BJ (cell line): ENCODE measurements at regions not wholly inside any gene's neighbourhood (a gene's known extent, or its start where the extent isn't known, plus 50 kb on each side); places are given as distances from the start of the nearest gene placed in this dataset.

Source experiments
- CTCF ChIA-PET: fragments of 350-600 bp; formaldehyde crosslinking; extraction: SDS; loops from one replicate; lab custom pipeline; 2021; ENCODE audit warnings: antibody characterized with exemption, inconsistent platforms; lab: Yijun Ruan, JAX
- POLR2A ChIA-PET: fragments of 300-600 bp; sonication (Branson Sonifier 250); formaldehyde crosslinking; extraction: SDS; loops from one replicate; lab custom pipeline; 2021; ENCODE audit warnings: antibody characterized with exemption; lab: Charles Lee
- DNase-seq: peaks from one replicate; pipeline ENCODE4 v3.0.0-alpha.2; 2011; ENCODE audit warnings: low read depth
- H3K27me3 ChIP-seq: 2 replicates; pipeline ENCODE4 v1.6.0; 2011; ENCODE audit warnings: low read length; ENCODE audit not compliant: control insufficient read depth, insufficient read depth
- H3K36me3 ChIP-seq: 2 replicates; pipeline ENCODE4 v1.5.1; 2011; ENCODE audit warnings: low read length; ENCODE audit not compliant: control insufficient read depth, insufficient read depth
- H3K4me3 ChIP-seq: 2 replicates; pipeline ENCODE4 v1.5.1; 2011; ENCODE audit warnings: low read depth, mild to moderate bottlenecking, control low read depth, low read length
- TF ChIP-seq, protein P1 (sequence below): IDR thresholded peaks from 2 replicates; pipeline ENCODE4 v1.5.1; 2011; ENCODE audit warnings: low read depth, mild to moderate bottlenecking, control low read depth, inconsistent platforms, low read length, moderate library complexity; ENCODE audit not compliant: insufficient read depth

DNA sequence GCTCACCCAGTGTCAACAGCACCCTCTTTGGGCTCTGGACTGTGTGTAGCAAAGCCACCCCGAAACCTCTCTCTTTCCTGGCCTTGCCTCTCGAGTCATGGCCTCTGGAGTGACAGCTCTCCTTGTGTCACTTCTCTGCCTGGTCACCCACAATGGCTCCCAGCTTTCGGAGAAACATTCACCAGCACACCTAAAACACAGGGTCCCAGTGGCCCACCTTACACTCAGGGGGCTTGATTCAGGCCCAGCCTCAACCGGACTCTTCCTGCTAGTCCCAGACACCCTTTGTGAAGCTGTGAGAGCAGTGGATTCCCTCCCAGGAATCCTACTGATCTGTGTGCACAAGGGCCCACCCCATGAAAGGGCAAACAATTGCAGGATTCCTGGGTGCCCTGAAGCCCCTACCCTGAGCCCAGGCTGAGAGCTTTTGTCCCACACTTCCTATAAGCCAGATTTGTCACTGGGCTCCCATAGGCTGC, 137.2 kb upstream of the HAAO start:
- POLR2A ChIA-PET: no interaction called here
- TF ChIP-seq, protein P1, sequence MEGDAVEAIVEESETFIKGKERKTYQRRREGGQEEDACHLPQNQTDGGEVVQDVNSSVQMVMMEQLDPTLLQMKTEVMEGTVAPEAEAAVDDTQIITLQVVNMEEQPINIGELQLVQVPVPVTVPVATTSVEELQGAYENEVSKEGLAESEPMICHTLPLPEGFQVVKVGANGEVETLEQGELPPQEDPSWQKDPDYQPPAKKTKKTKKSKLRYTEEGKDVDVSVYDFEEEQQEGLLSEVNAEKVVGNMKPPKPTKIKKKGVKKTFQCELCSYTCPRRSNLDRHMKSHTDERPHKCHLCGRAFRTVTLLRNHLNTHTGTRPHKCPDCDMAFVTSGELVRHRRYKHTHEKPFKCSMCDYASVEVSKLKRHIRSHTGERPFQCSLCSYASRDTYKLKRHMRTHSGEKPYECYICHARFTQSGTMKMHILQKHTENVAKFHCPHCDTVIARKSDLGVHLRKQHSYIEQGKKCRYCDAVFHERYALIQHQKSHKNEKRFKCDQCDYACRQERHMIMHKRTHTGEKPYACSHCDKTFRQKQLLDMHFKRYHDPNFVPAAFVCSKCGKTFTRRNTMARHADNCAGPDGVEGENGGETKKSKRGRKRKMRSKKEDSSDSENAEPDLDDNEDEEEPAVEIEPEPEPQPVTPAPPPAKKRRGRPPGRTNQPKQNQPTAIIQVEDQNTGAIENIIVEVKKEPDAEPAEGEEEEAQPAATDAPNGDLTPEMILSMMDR: no peak
- CTCF ChIA-PET: interaction anchor here (0.5 to 2.6 kb wide), 20 partner anchors 8 to 647 kb away, joined by 3 to 19 read pairs (median 4); no protein-coding TSS in a partner anchor

DNA sequence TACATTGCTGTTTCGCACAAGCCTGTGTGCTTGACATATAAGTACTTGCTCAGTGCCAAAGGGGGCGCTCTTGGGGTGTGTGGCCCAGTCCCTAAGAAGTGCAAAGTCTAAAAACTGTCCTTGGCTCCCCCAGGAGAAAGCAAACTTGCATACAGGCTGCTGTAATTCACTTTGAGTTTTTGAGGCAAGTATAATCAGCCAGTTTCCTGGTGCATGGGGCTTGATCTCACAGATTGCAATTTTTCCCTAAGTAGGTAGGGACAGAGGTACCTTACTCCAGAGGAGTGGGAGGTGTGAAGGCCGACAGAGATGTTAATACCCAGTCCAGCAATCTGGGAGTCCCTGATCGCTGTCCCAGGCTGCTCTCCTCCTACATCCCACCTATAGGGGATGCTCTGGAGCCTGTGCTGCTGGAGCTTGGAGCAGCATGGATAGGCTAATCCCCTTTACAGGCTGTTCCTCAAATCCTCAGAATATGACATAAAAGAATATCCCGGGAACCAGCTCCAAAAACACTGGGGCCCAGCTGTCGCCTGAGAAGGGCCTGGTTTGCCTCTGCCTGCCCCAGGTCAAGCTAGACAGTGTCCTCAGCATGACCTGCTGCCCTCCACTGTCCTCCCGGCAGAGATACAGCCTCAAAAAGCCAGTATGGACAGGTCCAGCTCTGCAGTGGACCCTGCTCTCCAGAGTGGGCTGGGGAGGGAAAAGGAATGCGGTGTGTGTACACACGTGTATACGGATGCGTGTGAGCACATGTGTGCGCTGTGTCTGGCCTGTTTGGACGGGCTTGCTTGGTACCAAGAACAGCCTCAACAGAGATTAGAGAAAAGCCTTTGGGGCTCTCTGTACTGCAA, 136.5 kb upstream of the HAAO start:
- CTCF ChIA-PET: interaction anchor here (0.5 to 2.6 kb wide), 18 partner anchors 9 to 648 kb away, joined by 3 to 19 read pairs (median 4); no protein-coding TSS in a partner anchor
- TF ChIP-seq, protein P1: peak; percentile 67
- no peak for DNase-seq

More for the DNA sequence above, 137.2 kb upstream of the HAAO start:
- Histone ChIP-seq H3K4me3 (no peak overlapping the region), H3K27me3 (no peaks in the 10 kb centered on the region), H3K36me3 (no peaks in the 10 kb centered on the region)
- no peak for DNase-seq

DNA sequence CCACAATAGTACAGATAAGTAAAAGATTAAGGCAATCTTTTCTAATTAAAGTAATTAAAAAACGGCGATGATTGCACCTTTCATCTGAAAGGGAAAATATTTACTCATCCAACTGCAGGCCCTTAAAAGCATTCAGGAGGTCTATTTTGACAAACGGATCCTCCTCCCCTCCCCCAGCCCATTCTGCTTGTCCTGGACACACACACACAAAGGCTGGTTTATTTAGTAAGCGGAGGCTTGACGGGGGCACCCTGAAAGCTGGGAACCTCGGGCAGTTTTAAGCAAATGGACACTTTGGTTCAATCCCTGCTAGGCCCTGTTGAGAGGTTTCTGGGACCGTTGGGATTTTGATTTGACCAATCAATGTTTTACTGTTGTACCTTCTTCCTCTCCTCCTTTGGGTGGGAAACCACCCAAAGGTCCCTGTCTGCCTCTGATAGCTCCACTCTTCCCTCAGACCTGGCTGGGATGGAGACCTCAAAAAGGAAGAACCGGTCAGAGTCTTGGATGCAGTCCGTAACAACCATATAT, 135.8 kb upstream of the HAAO start:
- TF ChIP-seq, protein P1: no peak
- CTCF ChIA-PET: interaction anchor here (0.6 to 2.6 kb wide), 6 partner anchors 19 to 623 kb away, joined by 3 to 19 read pairs (median 4); no protein-coding TSS in a partner anchor
- POLR2A ChIA-PET: no interaction called here
- no peak for DNase-seq
- Histone ChIP-seq H3K4me3 (no peak overlapping the region), H3K27me3 (no peaks in the 10 kb centered on the region), H3K36me3 (no peaks in the 10 kb centered on the region)

More for the DNA sequence above, 136.5 kb upstream of the HAAO start:
- POLR2A ChIA-PET: interaction anchor here (0.6 kb wide), 1 partner anchor 252 kb away, joined by 3 read pairs; no protein-coding TSS in a partner anchor
- Histone ChIP-seq H3K27me3 (no peaks in the 10 kb centered on the region), H3K4me3 (no peak overlapping the region), H3K36me3 (no peaks in the 10 kb centered on the region)

DNA sequence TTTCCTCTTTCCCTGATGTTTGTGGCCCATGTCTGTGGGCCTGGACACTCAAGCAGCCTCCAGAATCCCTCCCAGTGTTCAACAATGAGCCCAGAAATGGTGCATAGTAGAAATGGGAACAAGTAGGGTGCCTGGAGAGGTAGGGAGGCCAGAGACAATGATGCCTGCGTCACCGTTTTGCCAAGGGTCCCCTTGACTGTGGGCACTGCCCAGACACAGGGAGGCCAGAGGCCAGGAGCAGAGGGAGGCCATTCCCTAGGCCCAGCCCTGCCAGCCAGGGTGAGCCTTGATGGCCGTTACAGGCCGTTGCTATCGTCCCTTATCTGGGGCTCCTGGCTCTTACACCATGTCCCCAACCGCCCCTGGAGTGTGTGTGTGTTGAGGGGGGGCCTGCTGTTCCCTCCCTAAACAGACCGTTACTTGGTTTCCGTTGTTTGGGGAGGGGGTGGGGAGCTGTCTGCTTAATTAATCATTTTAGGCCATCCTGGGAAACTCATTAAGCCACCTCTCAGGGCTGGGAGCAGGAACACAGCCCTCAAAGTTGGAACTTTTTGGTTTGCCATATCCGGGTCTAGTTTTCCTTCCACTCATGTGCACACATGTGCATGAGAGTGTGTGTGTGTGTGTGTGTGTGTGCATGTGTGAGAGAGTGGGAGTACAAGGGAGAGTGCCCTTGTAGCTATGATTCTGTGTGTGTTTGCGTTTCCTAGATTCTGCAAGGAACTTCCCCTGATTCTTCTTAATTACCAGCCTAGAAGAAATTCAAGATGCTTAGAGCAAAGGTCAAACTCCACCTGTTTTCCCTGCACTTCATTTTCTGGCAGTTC, 135.2 kb upstream of the HAAO start:
- TF ChIP-seq, protein P1: no peak
- ChIA-PET POLR2A (no interaction called here), CTCF (interaction anchor here (0.6 to 2.6 kb wide), 5 partner anchors 20 to 624 kb away, joined by 3 to 19 read pairs (median 4); no protein-coding TSS in a partner anchor)

More for the DNA sequence above, 135.2 kb upstream of the HAAO start:
- H3K36me3 ChIP-seq: no peaks in the 10 kb centered on the region
- no peaks in the 10 kb centered on the region for H3K27me3 ChIP-seq
- H3K4me3 ChIP-seq: no peak overlapping the region
- DNase-seq: no peak
